Astrocyte (in vitro differentiated cells and primary cell): ENCODE measurements at regions not wholly inside any gene's neighbourhood (a gene's known extent, or its start where the extent isn't known, plus 50 kb on each side); places are given as distances from the start of the nearest gene placed in this dataset.

Experiments
- DNase-seq: peaks from one replicate; pipeline ENCODE4 v3.0.0-alpha.2; 2010; ENCODE audit warnings: low read depth
- FAIRE-seq: peaks from 2 replicates; lab custom pipeline; 2011; peaks lifted over from hg19 to GRCh38; lab: Jason Lieb, UNC
- H2AFZ ChIP-seq: 2 replicates; pipeline ENCODE4 v1.6.0; 2012; ENCODE audit warnings: low read depth, low read length, inconsistent platforms
- H3K27ac ChIP-seq: 2 replicates; pipeline ENCODE4 v1.5.1; 2011; ENCODE audit warnings: low read depth, low read length, inconsistent platforms
- H3K27me3 ChIP-seq: 2 replicates; pipeline ENCODE4 v1.6.0; 2011; ENCODE audit warnings: low read length, inconsistent platforms; ENCODE audit not compliant: insufficient read depth
- H3K36me3 ChIP-seq: 2 replicates; pipeline ENCODE4 v1.5.1; 2011; ENCODE audit warnings: low read length, inconsistent platforms; ENCODE audit not compliant: insufficient read depth
- H3K4me1 ChIP-seq: 2 replicates; pipeline ENCODE4 v1.5.1; 2011; ENCODE audit warnings: low read length, inconsistent platforms; ENCODE audit not compliant: insufficient read depth
- H3K4me2 ChIP-seq: 2 replicates; pipeline ENCODE4 v1.6.0; 2012; ENCODE audit warnings: low read length, inconsistent platforms
- H3K4me3 ChIP-seq: 2 replicates; pipeline ENCODE4 v1.5.1; 2011; ENCODE audit warnings: low read depth, mild to moderate bottlenecking, low read length, inconsistent platforms; ENCODE audit not compliant: insufficient read depth
- H3K79me2 ChIP-seq: 2 replicates; pipeline ENCODE4 v1.6.0; 2012; ENCODE audit warnings: mild to moderate bottlenecking, low read length, inconsistent platforms; ENCODE audit not compliant: insufficient read depth
- H3K9ac ChIP-seq: 2 replicates; pipeline ENCODE4 v1.6.0; 2012; ENCODE audit warnings: mild to moderate bottlenecking, low read length, inconsistent platforms
- H3K9me3 ChIP-seq: 2 replicates; pipeline ENCODE4 v1.5.1; 2012; ENCODE audit warnings: low read depth, mild to moderate bottlenecking, low read length, inconsistent platforms; ENCODE audit not compliant: insufficient read depth
- H4K20me1 ChIP-seq: 2 replicates; pipeline ENCODE4 v1.6.0; 2012; ENCODE audit warnings: low read length, inconsistent platforms; ENCODE audit not compliant: insufficient read depth
- H3K27ac Mint-ChIP-seq: one replicate; pipeline ENCODE4 v1.8.0; 2021; ENCODE audit warnings: mild to moderate bottlenecking, mixed read lengths; ENCODE audit not compliant: unreplicated experiment
- H3K27me3 Mint-ChIP-seq: one replicate; pipeline ENCODE4 v1.8.0; 2021; ENCODE audit warnings: low read depth, mixed read lengths; ENCODE audit not compliant: unreplicated experiment
- H3K36me3 Mint-ChIP-seq: one replicate; pipeline ENCODE4 v1.8.0; 2021; ENCODE audit warnings: low read depth, mixed read lengths; ENCODE audit not compliant: unreplicated experiment
- H3K4me1 Mint-ChIP-seq: one replicate; pipeline ENCODE4 v1.8.0; 2021; ENCODE audit warnings: low read depth, mixed read lengths; ENCODE audit not compliant: unreplicated experiment
- H3K4me3 Mint-ChIP-seq: one replicate; pipeline ENCODE4 v1.8.0; 2021; ENCODE audit warnings: mild to moderate bottlenecking, moderate library complexity, mixed read lengths; ENCODE audit not compliant: unreplicated experiment
- H3K9me3 Mint-ChIP-seq: one replicate; pipeline ENCODE4 v1.8.0; 2021; ENCODE audit warnings: mild to moderate bottlenecking, mixed read lengths; ENCODE audit not compliant: unreplicated experiment
- EZH2 ChIP-seq: IDR thresholded peaks from 2 replicates; pipeline ENCODE4 v1.6.1; 2012; ENCODE audit warnings: mild to moderate bottlenecking, low read length, inconsistent platforms; ENCODE audit not compliant: insufficient read depth
- TF ChIP-seq, protein P1 (sequence below): IDR thresholded peaks from 2 replicates; pipeline ENCODE4 v1.5.1; 2011; ENCODE audit warnings: low read depth, mild to moderate bottlenecking, inconsistent platforms, low read length, moderate library complexity; ENCODE audit not compliant: insufficient read depth

DNA sequence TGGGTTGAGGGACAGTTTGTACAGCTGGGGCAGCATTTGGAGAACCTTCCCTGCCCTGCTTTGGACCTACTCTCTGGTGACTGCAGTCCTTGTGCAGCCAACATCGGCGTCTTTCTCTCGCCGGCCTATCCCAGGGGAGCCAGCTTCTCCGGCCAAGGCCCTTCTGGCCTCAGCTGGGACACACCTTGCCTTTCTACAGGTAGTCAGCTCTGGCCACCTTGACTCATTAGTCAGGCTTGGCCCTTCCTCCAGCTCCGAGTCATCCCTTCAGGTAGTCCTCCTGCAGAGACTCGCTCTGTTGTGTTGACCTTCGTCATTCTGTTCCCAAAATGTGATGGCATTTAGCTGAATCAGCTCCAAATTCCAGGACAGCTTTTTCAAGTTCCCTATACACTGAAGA is 145.0 kb upstream of the CHST15 start:
- Mint-ChIP-seq H3K9me3 (no peaks in the 10 kb centered on the region), H3K4me3 (no peak overlapping the region), H3K36me3 (no peaks in the 10 kb centered on the region), H3K27ac (no peak overlapping the region), H3K27me3 (peaks cover 21% of the 10 kb centered on the region), H3K4me1 (no peaks in the 10 kb centered on the region)
- Histone ChIP-seq H2AFZ (no peak overlapping the region), H3K79me2 (no peaks in the 10 kb centered on the region), H4K20me1 (no peaks in the 10 kb centered on the region), H3K9ac (no peak overlapping the region), H3K9me3 (no peaks in the 10 kb centered on the region), H3K27ac (no peak overlapping the region), H3K36me3 (no peaks in the 10 kb centered on the region), H3K4me1 (no peaks in the 10 kb centered on the region), H3K27me3 (no peaks in the 10 kb centered on the region), H3K4me3 (no peak overlapping the region), H3K4me2 (no peak overlapping the region)
- FAIRE-seq (no peak), DNase-seq (no peak)
- TF ChIP-seq, protein P1, sequence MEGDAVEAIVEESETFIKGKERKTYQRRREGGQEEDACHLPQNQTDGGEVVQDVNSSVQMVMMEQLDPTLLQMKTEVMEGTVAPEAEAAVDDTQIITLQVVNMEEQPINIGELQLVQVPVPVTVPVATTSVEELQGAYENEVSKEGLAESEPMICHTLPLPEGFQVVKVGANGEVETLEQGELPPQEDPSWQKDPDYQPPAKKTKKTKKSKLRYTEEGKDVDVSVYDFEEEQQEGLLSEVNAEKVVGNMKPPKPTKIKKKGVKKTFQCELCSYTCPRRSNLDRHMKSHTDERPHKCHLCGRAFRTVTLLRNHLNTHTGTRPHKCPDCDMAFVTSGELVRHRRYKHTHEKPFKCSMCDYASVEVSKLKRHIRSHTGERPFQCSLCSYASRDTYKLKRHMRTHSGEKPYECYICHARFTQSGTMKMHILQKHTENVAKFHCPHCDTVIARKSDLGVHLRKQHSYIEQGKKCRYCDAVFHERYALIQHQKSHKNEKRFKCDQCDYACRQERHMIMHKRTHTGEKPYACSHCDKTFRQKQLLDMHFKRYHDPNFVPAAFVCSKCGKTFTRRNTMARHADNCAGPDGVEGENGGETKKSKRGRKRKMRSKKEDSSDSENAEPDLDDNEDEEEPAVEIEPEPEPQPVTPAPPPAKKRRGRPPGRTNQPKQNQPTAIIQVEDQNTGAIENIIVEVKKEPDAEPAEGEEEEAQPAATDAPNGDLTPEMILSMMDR, result no peak
- TF ChIP-seq EZH2, result no peak

GRCh38 chr10:124237282-124237961 is 144.0 kb upstream of the CHST15 start:
- H3K4me3 Mint-ChIP-seq, result no peak overlapping the region
- Histone ChIP-seq H3K27ac (no peak overlapping the region), H3K4me3 (no peak overlapping the region), H3K9ac (no peak overlapping the region), H3K4me1 (no peaks in the 10 kb centered on the region), H2AFZ (no peak overlapping the region), H3K36me3 (no peaks in the 10 kb centered on the region), H3K27me3 (no peaks in the 10 kb centered on the region), H4K20me1 (no peaks in the 10 kb centered on the region), H3K9me3 (no peaks in the 10 kb centered on the region), H3K4me2 (no peak overlapping the region), H3K79me2 (no peaks in the 10 kb centered on the region)
- TF ChIP-seq EZH2, result no peak
- H3K4me1 Mint-ChIP-seq, result no peaks in the 10 kb centered on the region
- H3K27me3 Mint-ChIP-seq, result peaks cover 22% of the 10 kb centered on the region
- no peak for FAIRE-seq
- H3K36me3 Mint-ChIP-seq, result no peaks in the 10 kb centered on the region
- no peaks in the 10 kb centered on the region for H3K9me3 Mint-ChIP-seq
- no peak for DNase-seq
- no peak overlapping the region for H3K27ac Mint-ChIP-seq

GRCh38 chr10:124236816-124237215 is 143.4 kb upstream of the CHST15 start:
- H2AFZ ChIP-seq, result no peak overlapping the region
- H3K27ac ChIP-seq, result no peak overlapping the region
- no peak overlapping the region for H3K27ac Mint-ChIP-seq
- no peak overlapping the region for H3K4me2 ChIP-seq
- no peaks in the 10 kb centered on the region for H4K20me1 ChIP-seq
- H3K9ac ChIP-seq, result no peak overlapping the region
- no peaks in the 10 kb centered on the region for H3K27me3 ChIP-seq
- H3K4me1 ChIP-seq, result no peaks in the 10 kb centered on the region
- H3K4me3 Mint-ChIP-seq, result no peak overlapping the region
- H3K4me1 Mint-ChIP-seq, result no peaks in the 10 kb centered on the region
- H3K4me3 ChIP-seq, result no peak overlapping the region
- peaks cover under 1% of the 10 kb centered on the region for H3K9me3 Mint-ChIP-seq
- H3K27me3 Mint-ChIP-seq, result peaks cover 27% of the 10 kb centered on the region
- TF ChIP-seq EZH2, result no peak
- TF ChIP-seq, protein P1, result no peak
- DNase-seq (peak; percentile 9), FAIRE-seq (no peak)
- no peaks in the 10 kb centered on the region for H3K79me2 ChIP-seq
- H3K36me3 ChIP-seq, result no peaks in the 10 kb centered on the region
- H3K9me3 ChIP-seq, result no peaks in the 10 kb centered on the region
- no peaks in the 10 kb centered on the region for H3K36me3 Mint-ChIP-seq
